NB4 (cell line): ENCODE measurements at regions not wholly inside any gene's neighbourhood (a gene's known extent, or its start where the extent isn't known, plus 50 kb on each side); places are given as distances from the start of the nearest gene placed in this dataset.

Experiments
- DNase-seq: peaks from one replicate; pipeline ENCODE4 v3.0.0; 2010; ENCODE audit warnings: low read depth
- H3K4me3 ChIP-seq: one replicate; pipeline ENCODE4 v1.5.1; 2011; ENCODE audit warnings: mild to moderate bottlenecking, low read depth, low read length, moderate library complexity
- MAX ChIP-seq: IDR thresholded peaks from 2 replicates; pipeline ENCODE4 v1.6.1; 2011; ENCODE audit warnings: low read depth, low read length
- MYC ChIP-seq: IDR thresholded peaks from 2 replicates; pipeline ENCODE4 v1.6.1; 2011; ENCODE audit warnings: low read depth, low read length
- POLR2A ChIP-seq: IDR thresholded peaks from 2 replicates; pipeline ENCODE4 v1.6.1; 2011; ENCODE audit warnings: mild to moderate bottlenecking; ENCODE audit not compliant: insufficient read length; ENCODE audit errors: extremely low read depth
- TF ChIP-seq, protein P1 (sequence below): IDR thresholded peaks from one replicate; pipeline ENCODE4 v1.5.1; 2012; ENCODE audit warnings: low read depth, low read length

- no peak for DNase-seq
- H3K4me3 ChIP-seq, result no peak overlapping the region
- no peak for TF ChIP-seq MAX
- no peak for TF ChIP-seq MYC
- no peak for TF ChIP-seq POLR2A
- TF ChIP-seq, protein P1, sequence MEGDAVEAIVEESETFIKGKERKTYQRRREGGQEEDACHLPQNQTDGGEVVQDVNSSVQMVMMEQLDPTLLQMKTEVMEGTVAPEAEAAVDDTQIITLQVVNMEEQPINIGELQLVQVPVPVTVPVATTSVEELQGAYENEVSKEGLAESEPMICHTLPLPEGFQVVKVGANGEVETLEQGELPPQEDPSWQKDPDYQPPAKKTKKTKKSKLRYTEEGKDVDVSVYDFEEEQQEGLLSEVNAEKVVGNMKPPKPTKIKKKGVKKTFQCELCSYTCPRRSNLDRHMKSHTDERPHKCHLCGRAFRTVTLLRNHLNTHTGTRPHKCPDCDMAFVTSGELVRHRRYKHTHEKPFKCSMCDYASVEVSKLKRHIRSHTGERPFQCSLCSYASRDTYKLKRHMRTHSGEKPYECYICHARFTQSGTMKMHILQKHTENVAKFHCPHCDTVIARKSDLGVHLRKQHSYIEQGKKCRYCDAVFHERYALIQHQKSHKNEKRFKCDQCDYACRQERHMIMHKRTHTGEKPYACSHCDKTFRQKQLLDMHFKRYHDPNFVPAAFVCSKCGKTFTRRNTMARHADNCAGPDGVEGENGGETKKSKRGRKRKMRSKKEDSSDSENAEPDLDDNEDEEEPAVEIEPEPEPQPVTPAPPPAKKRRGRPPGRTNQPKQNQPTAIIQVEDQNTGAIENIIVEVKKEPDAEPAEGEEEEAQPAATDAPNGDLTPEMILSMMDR, result no peak
Observed at GRCh38 chr2:225773148-225773547, 373.6 kb downstream of the NYAP2 start.

DNA sequence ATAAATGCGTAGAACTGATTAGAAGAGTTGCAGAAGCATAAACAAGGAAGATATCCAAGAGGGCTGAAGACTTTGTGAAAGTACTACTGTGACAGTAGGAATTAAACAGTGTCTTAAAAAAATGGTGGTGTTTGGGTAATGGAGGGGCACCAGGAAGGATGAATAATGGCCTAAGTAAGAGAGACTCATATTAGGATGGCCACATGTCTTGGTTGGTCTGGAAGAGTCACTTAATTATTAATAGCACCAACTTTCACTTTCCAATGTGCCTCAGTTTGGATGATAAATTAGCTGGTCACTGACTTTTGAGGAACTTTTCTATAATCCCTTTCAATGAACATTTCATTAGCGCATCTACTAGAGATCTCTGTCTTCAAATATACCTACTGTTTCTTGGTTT is 372.2 kb downstream of the NYAP2 start:
- H3K4me3 ChIP-seq, result no peak overlapping the region
- no peak for TF ChIP-seq MAX
- no peak for TF ChIP-seq POLR2A
- TF ChIP-seq, protein P1, result no peak
- no peak for TF ChIP-seq MYC
- DNase-seq, result no peak

- no peak overlapping the region for H3K4me3 ChIP-seq
- no peak for TF ChIP-seq MAX
- TF ChIP-seq, protein P1, result no peak
- no peak for TF ChIP-seq POLR2A
- TF ChIP-seq MYC, result no peak
- no peak for DNase-seq
Observed at GRCh38 chr2:225768741-225769140, 369.2 kb downstream of the NYAP2 start.

DNA sequence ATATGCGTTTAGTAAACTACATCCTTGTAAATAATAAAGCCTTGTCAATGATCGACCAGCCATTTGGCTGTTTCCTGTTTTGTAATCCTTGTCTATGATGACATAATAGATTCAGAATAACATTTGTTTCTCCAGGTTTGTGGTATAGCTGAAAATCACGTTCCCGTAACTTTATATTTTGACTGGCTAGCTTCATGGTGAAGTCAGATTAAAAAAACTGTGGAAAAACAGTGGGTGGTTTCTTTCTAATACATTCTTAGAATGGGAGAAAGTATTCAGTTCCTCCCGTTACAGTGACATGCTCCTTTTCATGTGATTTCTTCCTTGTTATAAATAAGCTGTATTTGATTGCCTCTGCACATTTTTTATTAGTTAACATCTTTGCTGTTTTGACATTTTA is 366.9 kb downstream of the NYAP2 start:
- no peak overlapping the region for H3K4me3 ChIP-seq
- DNase-seq, result peak; percentile 9

GRCh38 chr2:225765820-225766219 is 366.3 kb downstream of the NYAP2 start:
- DNase-seq, result no peak
- TF ChIP-seq MAX (no peak), POLR2A (no peak), MYC (no peak)
- TF ChIP-seq, protein P1, result no peak
- no peak overlapping the region for H3K4me3 ChIP-seq

More for the DNA sequence above, 366.9 kb downstream of the NYAP2 start:
- TF ChIP-seq MYC (no peak), MAX (no peak), POLR2A (no peak)
- TF ChIP-seq, protein P1, result no peak

GRCh38 chr2:225764346-225764745 is 364.8 kb downstream of the NYAP2 start:
- H3K4me3 ChIP-seq, result no peak overlapping the region
- no peak for DNase-seq
- TF ChIP-seq MYC, result no peak
- TF ChIP-seq, protein P1, result no peak
- no peak for TF ChIP-seq POLR2A
- no peak for TF ChIP-seq MAX
